ENCODE measurements at regions not wholly inside any gene's neighbourhood (a gene's known extent, or its start where the extent isn't known, plus 50 kb on each side); places are given as distances from the start of the nearest gene placed in this dataset.
"Not testable (repeated sequence)": the region's sequence is repeated elsewhere in the genome, so short reads cannot be mapped to it uniquely, and the experiment has no call there.

- DNase-seq; in situ Hi-C loops (cut with MboI; ENCODE audit: low pct_unique_long_range_greater_than_20kb, low sequenced_read_pairs): not testable (repeated sequence)
Measured at GRCh38 chr10:30740774-30741173, 111.2 kb upstream of the LYZL2 start.

- in situ Hi-C loops (cut with MboI; ENCODE audit: low pct_unique_long_range_greater_than_20kb, low sequenced_read_pairs): no loop called here
- DNase-seq: no peak
Measured at GRCh38 chr10:30738416-30738815, 108.9 kb upstream of the LYZL2 start.

DNA sequence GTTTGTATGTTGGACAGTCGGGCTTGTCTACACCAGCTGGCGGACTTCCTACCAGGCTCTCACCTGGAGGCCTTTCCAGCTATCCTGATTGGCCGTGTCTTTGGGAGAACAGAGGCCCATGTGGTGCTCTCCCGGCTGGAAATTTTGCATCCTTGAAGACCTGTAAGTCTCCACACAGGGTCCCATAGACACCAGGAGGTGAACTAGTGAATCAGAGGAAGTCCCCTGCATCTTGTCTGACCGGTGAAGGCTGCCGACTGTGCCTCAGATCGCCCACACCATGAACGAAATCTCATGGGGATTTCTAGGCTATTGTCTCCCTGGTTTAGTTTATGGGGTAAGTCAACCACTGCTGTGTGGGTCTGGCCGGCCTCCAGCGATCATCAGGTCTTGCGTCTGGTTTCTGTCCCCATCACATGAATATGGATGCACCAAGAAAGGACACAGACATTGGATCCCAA is 108.4 kb upstream of the LYZL2 start:
- in situ Hi-C loops (cut with MboI; ENCODE audit: low pct_unique_long_range_greater_than_20kb, low sequenced_read_pairs): no loop called here
- DNase-seq: no peak

- in situ Hi-C loops (cut with MboI; ENCODE audit: low pct_unique_long_range_greater_than_20kb, low sequenced_read_pairs): no loop called here
- peak; percentile 16 for DNase-seq
Measured at GRCh38 chr10:30736685-30737232, 107.2 kb upstream of the LYZL2 start.

- no peak for DNase-seq
- in situ Hi-C loops (cut with MboI; ENCODE audit: low pct_unique_long_range_greater_than_20kb, low sequenced_read_pairs): no loop called here
Measured at GRCh38 chr10:30734901-30735300, 105.3 kb upstream of the LYZL2 start.

GRCh38 chr10:30732671-30733070 is 103.1 kb upstream of the LYZL2 start:
- no peak for DNase-seq
- in situ Hi-C loops (cut with MboI; ENCODE audit: low pct_unique_long_range_greater_than_20kb, low sequenced_read_pairs): no loop called here

DNA sequence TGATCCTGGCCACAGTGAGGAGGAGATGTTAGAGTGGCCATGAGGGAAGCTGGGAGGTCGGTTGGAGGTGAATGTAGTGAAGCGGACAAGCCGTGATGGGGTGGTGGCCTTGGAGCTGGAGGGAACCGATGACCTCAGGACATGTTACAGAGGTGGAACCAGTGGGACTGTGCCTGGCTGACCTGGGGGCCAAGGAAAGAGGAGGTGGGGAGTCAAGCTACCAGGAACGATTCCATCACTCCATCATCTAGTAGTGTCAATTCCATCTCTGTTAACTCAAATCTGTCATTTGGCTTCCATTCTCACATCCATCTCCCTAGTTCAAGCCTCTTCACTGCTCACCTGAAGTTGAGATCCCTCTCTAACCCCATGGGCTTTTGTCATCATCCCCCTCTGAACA is 102.4 kb upstream of the LYZL2 start:
- DNase-seq: no peak
- in situ Hi-C loops (cut with MboI; ENCODE audit: low pct_unique_long_range_greater_than_20kb, low sequenced_read_pairs): no loop called here

DNA sequence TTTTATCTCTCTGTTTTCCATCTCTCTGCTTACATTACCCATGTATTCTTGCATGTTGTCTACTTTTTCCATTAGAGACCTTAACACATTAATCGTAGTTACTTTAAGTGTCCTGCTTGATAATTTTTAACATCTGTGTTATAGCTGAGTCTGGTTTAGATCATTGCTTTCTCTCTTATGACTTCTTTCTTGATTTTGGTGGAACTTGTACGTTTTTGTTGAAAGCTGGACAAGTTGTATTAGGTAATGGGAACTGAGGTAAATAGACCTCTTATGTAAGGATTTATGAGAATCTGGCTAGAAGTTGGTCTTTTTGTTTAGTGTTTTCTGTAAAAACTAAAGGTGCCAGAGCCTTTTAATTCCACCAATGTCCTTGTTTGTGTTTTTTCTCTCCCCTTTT is 100.8 kb upstream of the LYZL2 start:
- in situ Hi-C loops (cut with MboI; ENCODE audit: low pct_unique_long_range_greater_than_20kb, low sequenced_read_pairs): no loop called here

GRCh38 chr10:30728766-30729165 is 99.2 kb upstream of the LYZL2 start:
- in situ Hi-C loops (cut with MboI; ENCODE audit: low pct_unique_long_range_greater_than_20kb, low sequenced_read_pairs): no loop called here
- no peak for DNase-seq

More for the DNA sequence above, 100.8 kb upstream of the LYZL2 start:
- no peak for DNase-seq

DNA sequence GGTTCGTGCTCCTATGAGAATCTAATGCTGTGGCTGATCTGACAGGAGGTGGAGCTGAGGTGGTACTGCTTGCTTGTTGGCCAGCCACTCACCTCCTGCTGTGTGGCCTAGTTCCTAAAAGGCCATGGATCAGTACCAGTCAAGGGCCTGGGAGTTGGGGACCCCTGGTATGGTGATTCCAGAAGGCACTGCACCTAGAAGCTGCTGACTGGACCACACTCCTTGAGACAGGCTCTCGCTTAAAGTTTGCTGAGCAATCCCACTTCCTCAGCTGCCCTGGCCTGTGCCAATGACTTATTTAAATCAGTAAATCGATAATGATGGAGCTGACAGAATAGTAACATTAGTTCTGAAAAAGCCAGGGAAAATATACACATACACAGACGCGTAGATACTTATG is 98.6 kb upstream of the LYZL2 start:
- in situ Hi-C loops (cut with MboI; ENCODE audit: low pct_unique_long_range_greater_than_20kb, low sequenced_read_pairs): no loop called here

GRCh38 chr10:30727524-30727923 is 98.0 kb upstream of the LYZL2 start:
- in situ Hi-C loops (cut with MboI; ENCODE audit: low pct_unique_long_range_greater_than_20kb, low sequenced_read_pairs): no loop called here
- DNase-seq: no peak

More for the DNA sequence above, 98.6 kb upstream of the LYZL2 start:
- DNase-seq: no peak

DNA sequence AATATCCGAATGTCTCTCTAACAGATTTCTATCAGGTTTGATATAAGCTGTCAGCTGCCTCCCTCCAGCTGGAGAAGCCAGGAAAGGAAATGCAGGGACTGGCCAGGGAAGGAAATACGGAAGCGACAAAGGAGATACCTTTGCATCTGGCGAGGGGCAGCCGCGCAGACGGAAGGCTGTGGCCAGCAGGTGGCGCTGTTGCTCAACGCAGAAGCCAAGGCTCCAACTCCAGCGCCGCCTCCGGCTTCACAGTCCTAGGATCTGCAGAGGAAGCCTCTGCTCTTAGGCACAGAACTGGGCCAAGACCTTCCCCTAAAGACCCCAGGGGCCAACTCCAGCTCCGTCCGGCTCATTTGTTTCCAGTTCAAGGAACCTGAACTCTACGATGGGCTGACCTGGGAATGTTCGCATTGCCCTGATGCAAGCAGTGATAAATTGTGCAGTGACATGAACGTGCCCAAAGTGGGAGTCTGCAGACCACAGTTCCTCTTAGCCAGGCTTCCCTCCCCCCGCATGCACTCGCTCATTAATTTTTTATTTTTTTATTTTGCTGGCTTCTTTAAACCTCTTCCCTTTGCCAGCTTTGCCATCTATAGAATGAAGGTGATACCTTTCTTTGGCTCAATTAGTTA is 97.3 kb upstream of the LYZL2 start:
- DNase-seq: peak; percentile 76
- in situ Hi-C loops (cut with MboI; ENCODE audit: low pct_unique_long_range_greater_than_20kb, low sequenced_read_pairs): not testable (repeated sequence)

- in situ Hi-C loops (cut with MboI; ENCODE audit: low pct_unique_long_range_greater_than_20kb, low sequenced_read_pairs): no loop called here
- DNase-seq: no peak
Measured at GRCh38 chr10:30725661-30726060, 96.1 kb upstream of the LYZL2 start.

GRCh38 chr10:30724296-30724695 is 94.7 kb upstream of the LYZL2 start:
- in situ Hi-C loops (cut with MboI; ENCODE audit: low pct_unique_long_range_greater_than_20kb, low sequenced_read_pairs): no loop called here
- DNase-seq: no peak

DNA sequence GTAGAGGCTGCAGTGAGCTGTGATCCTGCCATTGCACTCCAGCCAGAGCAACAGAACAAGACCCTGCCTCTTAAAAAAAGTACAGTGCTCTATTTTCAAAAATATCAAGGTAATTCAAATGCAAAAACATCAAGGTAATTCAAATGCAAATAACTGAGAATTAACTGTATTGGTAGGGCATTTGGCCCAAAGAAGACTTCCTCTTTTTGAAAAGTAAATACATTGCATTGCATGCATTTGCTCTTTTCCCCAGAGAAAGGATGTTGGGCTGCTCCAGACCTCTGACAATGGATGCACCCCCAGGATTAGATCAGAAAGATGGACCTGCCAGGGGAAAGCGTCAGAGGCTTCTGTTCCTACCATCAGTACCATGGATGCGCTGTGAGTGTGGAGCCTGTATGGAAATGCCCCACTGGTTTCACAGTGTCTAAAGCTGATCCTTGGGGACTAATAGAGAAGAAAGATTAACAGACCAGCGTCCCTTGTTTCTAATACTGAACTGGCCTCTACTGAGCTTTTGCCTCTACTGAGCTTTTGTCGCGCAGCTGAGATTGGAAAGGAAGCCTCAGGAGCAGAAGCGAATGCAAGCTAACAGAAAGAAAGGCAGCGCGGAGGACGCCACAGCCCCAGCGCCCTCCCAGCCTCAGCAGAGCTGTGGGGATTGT is 93.5 kb upstream of the LYZL2 start:
- in situ Hi-C loops (cut with MboI; ENCODE audit: low pct_unique_long_range_greater_than_20kb, low sequenced_read_pairs): no loop called here
- no peak for DNase-seq

DNA sequence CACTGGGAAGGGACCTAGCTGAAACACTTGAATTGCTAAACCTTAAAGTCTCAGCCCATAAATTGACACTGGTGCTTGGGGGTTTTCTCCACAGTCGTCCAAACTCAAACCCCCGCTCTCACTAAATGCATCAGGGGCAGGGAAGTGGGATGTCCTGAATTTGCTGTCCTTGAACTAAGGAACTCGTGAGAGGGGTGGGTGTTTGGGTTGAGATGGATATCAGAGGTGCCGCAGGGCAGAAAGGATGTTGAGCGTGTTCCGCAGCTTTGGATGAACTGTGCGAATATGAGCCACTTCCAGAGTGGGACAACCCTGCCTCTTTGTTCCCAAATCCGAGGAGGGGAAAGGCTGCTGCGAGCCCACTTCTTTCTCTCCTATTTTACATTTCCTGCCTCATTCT is 90.3 kb upstream of the LYZL2 start:
- no peak for DNase-seq
- in situ Hi-C loops (cut with MboI; ENCODE audit: low pct_unique_long_range_greater_than_20kb, low sequenced_read_pairs): no loop called here

DNA sequence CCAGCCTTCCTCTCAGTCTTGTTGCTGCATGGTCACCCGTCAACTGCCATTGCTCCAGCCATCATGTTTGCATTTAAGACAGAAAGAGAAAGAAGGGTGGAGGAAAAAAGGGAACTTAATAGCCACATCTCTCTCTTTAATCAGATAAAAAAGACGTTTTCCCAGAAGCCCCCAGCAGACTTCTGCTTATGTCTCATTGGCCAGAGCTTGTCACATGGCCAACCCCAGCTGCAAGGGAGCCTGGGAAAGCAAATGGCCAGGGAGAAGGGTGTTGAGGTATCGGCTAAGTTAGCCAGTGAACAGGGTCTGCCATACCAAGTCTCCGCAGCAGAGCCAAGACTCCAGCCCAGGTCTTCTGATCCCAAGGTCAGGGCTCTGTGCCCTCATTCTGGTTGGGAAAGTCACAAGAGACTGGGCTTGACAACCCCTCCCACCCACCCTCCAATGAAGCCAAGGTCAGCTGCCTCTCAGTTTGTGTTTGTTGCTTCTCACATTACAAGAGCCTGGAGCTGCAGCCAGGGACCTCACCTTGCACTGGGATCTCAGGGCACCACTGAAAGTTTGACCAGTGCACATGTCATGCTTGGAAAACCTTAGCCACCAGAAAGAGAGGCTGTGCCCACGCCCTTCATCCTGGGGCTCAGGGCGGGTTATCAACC is 80.3 kb upstream of the LYZL2 start:
- DNase-seq: no peak
- in situ Hi-C loops (cut with MboI; ENCODE audit: low pct_unique_long_range_greater_than_20kb, low sequenced_read_pairs): no loop called here

GRCh38 chr10:30709229-30709628 is 79.7 kb upstream of the LYZL2 start:
- DNase-seq: no peak
- in situ Hi-C loops (cut with MboI; ENCODE audit: low pct_unique_long_range_greater_than_20kb, low sequenced_read_pairs): no loop called here

GRCh38 chr10:30708234-30708633 is 78.7 kb upstream of the LYZL2 start:
- in situ Hi-C loops (cut with MboI; ENCODE audit: low pct_unique_long_range_greater_than_20kb, low sequenced_read_pairs): no loop called here
- no peak for DNase-seq

- in situ Hi-C loops (cut with MboI; ENCODE audit: low pct_unique_long_range_greater_than_20kb, low sequenced_read_pairs); DNase-seq: not testable (repeated sequence)
Measured at GRCh38 chr10:30706189-30706588, 76.6 kb upstream of the LYZL2 start.
